Smooth muscle cell (in vitro differentiated cells): ENCODE measurements at regions not wholly inside any gene's neighbourhood (a gene's known extent, or its start where the extent isn't known, plus 50 kb on each side); places are given as distances from the start of the nearest gene placed in this dataset.

Source experiments
- DNase-seq: peaks from one replicate; lab custom pipeline; 2025; ENCODE audit not compliant: unreplicated experiment; lab: John Stamatoyannopoulos, UW
- H2AFZ ChIP-seq: fragments of 200-600 bp; sonication (generic); 2 replicates; pipeline ENCODE4 v1.6.0; 2016; ENCODE audit warnings: antibody characterized with exemption, low read depth, mild to moderate bottlenecking
- H3F3A ChIP-seq: fragments of 200-600 bp; sonication (generic); 2 replicates; pipeline ENCODE4 v1.6.0; 2017; ENCODE audit warnings: antibody characterized with exemption, low read depth
- H3K27ac ChIP-seq: fragments of 200-600 bp; sonication (generic); 2 replicates; pipeline ENCODE4 v1.5.1; 2016; ENCODE audit warnings: low read depth, mild to moderate bottlenecking
- H3K27me3 ChIP-seq: fragments of 200-600 bp; sonication (generic); 2 replicates; pipeline ENCODE4 v1.6.1; 2016; ENCODE audit warnings: low read depth, mild to moderate bottlenecking
- H3K36me3 ChIP-seq: fragments of 200-600 bp; sonication (generic); 2 replicates; pipeline ENCODE4 v1.5.1; 2016; ENCODE audit warnings: low read depth
- H3K4me1 ChIP-seq: fragments of 200-600 bp; sonication (generic); 2 replicates; pipeline ENCODE4 v1.5.1; 2016; ENCODE audit warnings: low read depth
- H3K4me2 ChIP-seq: fragments of 200-600 bp; sonication (generic); 2 replicates; pipeline ENCODE4 v1.6.0; 2016; ENCODE audit warnings: mild to moderate bottlenecking
- H3K4me3 ChIP-seq: fragments of 200-600 bp; sonication (generic); 2 replicates; pipeline ENCODE4 v1.5.1; 2016; ENCODE audit warnings: mild to moderate bottlenecking
- H3K79me2 ChIP-seq: fragments of 200-600 bp; sonication (generic); 2 replicates; pipeline ENCODE4 v1.6.0; 2016; ENCODE audit warnings: low read depth, mild to moderate bottlenecking
- H3K9ac ChIP-seq: fragments of 200-600 bp; sonication (generic); 2 replicates; pipeline ENCODE4 v1.6.0; 2016; ENCODE audit warnings: low read depth
- H3K9me3 ChIP-seq: fragments of 200-600 bp; sonication (generic); replicated peaks from 2 replicates; pipeline ENCODE4 v1.5.1; 2016; ENCODE audit warnings: low read depth
- H4K20me1 ChIP-seq: fragments of 200-600 bp; sonication (generic); 2 replicates; pipeline ENCODE4 v1.6.0; 2016; ENCODE audit warnings: low read depth
- CTCF ChIP-seq: fragments of 200-600 bp; sonication (generic); IDR thresholded peaks from 2 replicates; pipeline ENCODE4 v1.5.1; 2017; ENCODE audit warnings: borderline replicate concordance, mild to moderate bottlenecking, antibody characterized with exemption; ENCODE audit not compliant: insufficient read depth, poor library complexity, severe bottlenecking
- WGBS: methylation state at CpG from one replicate; pipeline ENCODE4 v1.1.7; 2016; ENCODE audit warnings: low lambda C conversion rate; 5-methylcytosine and 5-hydroxymethylcytosine counted together

DNA sequence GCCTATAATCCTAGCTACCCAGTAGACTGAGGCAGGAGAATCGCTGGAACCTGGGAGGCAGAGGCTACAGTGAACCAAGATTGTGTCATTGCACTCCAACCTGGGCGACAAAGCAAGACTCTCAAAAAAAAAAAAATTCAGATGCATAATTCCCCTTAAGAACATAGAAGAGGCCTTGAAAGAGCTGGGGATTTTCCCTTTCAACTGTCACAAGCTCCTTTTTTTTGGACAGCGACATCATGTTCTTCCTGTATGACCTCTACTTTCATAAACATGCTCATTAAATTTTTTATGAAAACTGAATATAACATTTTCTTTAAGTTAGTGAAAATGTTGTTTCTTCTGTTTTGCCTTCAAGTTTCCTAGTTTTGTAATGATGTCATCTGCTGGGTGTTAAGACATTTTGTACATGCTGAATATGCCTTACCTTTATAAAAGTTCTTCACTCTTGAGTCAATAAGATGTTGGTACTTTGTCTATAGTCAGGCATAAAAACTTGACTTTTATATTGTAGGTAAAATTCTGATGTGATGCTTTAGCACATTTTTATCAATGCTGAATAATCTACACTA is 76.0 kb downstream of the PTHLH start:
- DNase-seq: no peak
- no peak overlapping the region for H3K9ac ChIP-seq
- no peak overlapping the region for H2AFZ ChIP-seq
- no peak for TF ChIP-seq CTCF
- peaks cover 11% of the 10 kb centered on the region for H3F3A ChIP-seq
- 90% methylated on average over 3 of the region's 3 CpGs for WGBS
- H3K9me3 ChIP-seq: no peaks in the 10 kb centered on the region
- no peaks in the 10 kb centered on the region for H4K20me1 ChIP-seq
- H3K4me2 ChIP-seq: no peak overlapping the region
- H3K27ac ChIP-seq: peak overlapping the region; percentile 96
- H3K4me1 ChIP-seq: peaks cover 8% of the 10 kb centered on the region
- H3K79me2 ChIP-seq: no peaks in the 10 kb centered on the region
- no peak overlapping the region for H3K4me3 ChIP-seq
- H3K36me3 ChIP-seq: no peaks in the 10 kb centered on the region
- no peaks in the 10 kb centered on the region for H3K27me3 ChIP-seq

DNA sequence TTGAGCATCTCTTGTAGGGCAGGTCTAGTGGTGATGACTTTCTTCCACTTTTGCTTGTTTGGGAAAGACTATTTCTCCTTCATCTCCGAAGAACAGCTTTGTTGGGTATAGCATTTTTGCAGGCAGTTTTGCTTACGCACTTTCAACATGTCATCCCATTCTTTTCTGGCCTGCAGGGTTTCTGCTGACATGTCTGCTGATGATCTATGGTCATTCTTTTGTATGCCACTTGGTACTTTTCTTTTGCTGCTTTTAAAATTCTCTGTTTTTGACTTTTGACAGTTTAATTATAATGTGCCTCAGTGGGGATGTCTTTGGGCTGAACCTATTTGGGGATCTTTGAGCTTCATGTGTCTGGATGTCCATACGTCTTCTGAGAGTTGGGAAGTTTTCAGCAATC is 78.2 kb downstream of the PTHLH start:
- Histone ChIP-seq H3K79me2 (no peaks in the 10 kb centered on the region), H3K4me2 (no peak overlapping the region), H2AFZ (no peak overlapping the region), H3K27me3 (no peaks in the 10 kb centered on the region), H3F3A (peaks cover 11% of the 10 kb centered on the region), H3K36me3 (no peaks in the 10 kb centered on the region), H3K9me3 (no peaks in the 10 kb centered on the region), H3K27ac (no peak overlapping the region), H3K4me3 (no peak overlapping the region), H4K20me1 (no peaks in the 10 kb centered on the region), H3K9ac (no peak overlapping the region), H3K4me1 (peaks cover 8% of the 10 kb centered on the region)
- no peak for DNase-seq
- WGBS: 73% methylated on average over 3 of the region's 3 CpGs
- no peak for TF ChIP-seq CTCF

DNA sequence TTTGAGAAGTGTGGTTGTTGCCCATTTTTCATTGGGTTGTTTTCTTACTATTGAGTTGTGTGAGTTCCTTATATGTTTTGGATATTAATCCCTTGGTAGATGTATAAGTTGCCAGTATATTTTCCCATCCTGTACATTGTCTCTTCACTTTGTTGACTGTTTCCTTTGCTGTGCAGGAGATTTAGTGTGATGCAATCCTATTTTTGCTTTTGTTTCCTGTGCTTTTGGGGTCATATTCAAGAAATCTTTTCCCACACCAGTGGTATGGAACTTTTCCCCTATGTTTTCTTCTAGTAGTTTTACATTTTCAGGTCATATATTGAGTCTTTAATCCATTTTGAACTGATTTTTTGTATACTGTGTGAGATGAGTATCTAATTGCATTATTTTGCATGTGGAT is 92.8 kb downstream of the PTHLH start:
- Histone ChIP-seq H3K4me3 (no peak overlapping the region), H3K79me2 (no peaks in the 10 kb centered on the region), H3K27me3 (no peaks in the 10 kb centered on the region), H4K20me1 (no peaks in the 10 kb centered on the region), H2AFZ (no peak overlapping the region), H3K9me3 (no peaks in the 10 kb centered on the region), H3K27ac (no peak overlapping the region), H3K4me1 (no peaks in the 10 kb centered on the region), H3K9ac (no peak overlapping the region), H3K4me2 (no peak overlapping the region), H3K36me3 (no peaks in the 10 kb centered on the region), H3F3A (no peaks in the 10 kb centered on the region)
- no peak for DNase-seq
- TF ChIP-seq CTCF: no peak

DNA sequence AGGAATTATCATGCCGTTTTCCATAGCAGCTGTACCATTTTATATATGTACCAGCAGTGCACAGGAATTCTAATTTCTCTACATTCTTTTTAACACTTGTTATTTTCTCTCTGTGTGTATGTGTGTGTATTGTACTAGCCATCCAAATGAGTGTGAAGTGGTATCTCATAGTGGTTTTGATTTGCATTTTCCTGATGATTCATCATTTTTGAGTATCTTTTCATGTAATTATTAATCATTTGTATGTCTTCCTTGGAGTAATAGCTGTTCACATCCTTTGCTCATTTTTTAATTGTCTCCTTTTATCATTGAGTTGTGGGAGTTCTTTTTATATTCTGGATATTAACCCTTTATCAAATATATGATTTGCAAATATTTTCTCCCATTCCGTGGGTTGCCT is 95.6 kb upstream of the MANSC4 start:
- Histone ChIP-seq H3K4me1 (peaks cover 7% of the 10 kb centered on the region), H3K79me2 (no peaks in the 10 kb centered on the region), H3K27me3 (no peaks in the 10 kb centered on the region), H4K20me1 (no peaks in the 10 kb centered on the region), H3K9ac (no peak overlapping the region), H3K9me3 (no peaks in the 10 kb centered on the region), H3K4me2 (no peak overlapping the region), H3K4me3 (no peak overlapping the region), H3K36me3 (no peaks in the 10 kb centered on the region), H2AFZ (no peak overlapping the region), H3F3A (peaks cover 10% of the 10 kb centered on the region), H3K27ac (no peak overlapping the region)
- WGBS: 2% methylated on average over 2 of the region's 2 CpGs
- no peak for DNase-seq
- TF ChIP-seq CTCF: no peak
